Femur (tissue), 1 donor: ENCODE measurements at regions not wholly inside any gene's neighbourhood (a gene's known extent, or its start where the extent isn't known, plus 50 kb on each side); places are given as distances from the start of the nearest gene placed in this dataset.

Experiments
- DNase-seq: peaks from one replicate; pipeline ENCODE4 v3.0.0-alpha.2; 2017

DNA sequence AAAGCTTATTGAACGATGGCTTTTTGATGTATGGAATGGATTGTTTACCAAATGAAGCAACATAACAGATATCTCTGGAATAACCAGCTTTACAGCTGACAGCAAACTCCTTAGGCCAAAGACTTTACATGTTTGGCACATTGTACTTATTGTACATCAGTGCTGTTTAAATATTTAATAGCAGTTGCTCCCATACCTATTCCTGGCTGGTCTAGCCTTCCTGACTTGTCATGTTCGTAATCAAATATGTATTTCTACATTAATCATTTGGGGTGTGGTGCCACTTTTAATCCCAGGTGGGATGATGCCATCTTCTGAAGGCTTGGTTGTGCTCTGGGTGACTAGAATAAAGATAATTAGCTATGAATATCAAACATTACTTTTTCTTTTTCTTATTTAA, 67.4 kb upstream of the FRY start:
- no peak for DNase-seq

- DNase-seq: peak; percentile 41
Measured at GRCh38 chr13:31965361-31966066, 66.1 kb upstream of the FRY start.

GRCh38 chr13:31967155-31967554, 64.4 kb upstream of the FRY start:
- DNase-seq: no peak

DNA sequence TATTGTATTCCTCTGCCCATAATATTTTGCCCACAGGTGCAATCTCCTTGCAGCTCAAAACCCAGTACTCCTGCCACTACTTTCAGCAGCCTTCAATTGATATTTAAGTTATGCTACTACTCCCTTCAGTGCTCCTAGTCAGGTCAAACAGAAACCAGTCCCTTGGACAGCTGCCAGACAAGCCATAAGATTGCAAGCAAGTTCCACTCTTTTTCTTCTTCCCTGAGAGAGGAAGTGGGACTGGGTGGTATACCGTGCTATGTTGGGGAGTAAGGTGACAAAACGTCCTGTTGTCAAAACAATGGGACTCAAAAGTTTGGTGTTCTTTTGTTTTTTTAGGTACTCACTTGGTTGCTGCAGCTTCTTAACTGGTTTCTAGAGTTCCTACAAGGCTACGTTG, 63.1 kb upstream of the FRY start:
- DNase-seq: no peak

- DNase-seq: no peak
Measured at GRCh38 chr13:31970231-31970930, 61.2 kb upstream of the FRY start.

GRCh38 chr13:31972453-31972852, 59.1 kb upstream of the FRY start:
- DNase-seq: no peak

DNA sequence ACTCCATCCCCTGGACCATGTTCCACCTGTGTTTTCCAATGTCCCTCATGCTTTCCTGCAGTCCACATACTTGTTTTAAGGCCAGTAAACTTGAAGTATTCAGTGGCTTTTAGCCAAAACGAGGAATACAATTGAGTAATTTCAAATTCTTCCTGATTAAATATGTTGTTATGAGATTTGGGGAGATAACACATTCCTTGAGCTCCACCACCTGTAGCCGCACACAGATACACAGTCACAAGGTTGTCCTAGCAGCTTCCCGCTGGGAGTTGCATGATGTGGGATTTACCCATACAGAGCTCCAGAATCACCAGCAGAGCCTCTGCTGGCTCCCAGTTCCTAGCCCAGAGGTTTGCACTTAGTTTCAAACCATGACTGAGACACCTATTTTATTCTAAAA, 53.6 kb upstream of the FRY start:
- DNase-seq: no peak

GRCh38 chr13:31980830-31981229, 50.7 kb upstream of the FRY start:
- no peak for DNase-seq
